ENCODE measurements at regions not wholly inside any gene's neighbourhood (a gene's known extent, or its start where the extent isn't known, plus 50 kb on each side); places are given as distances from the start of the nearest gene placed in this dataset.

GRCh38 chr1:219664310-219665029, 51.6 kb upstream of the ZC3H11B start:
- Histone ChIP-seq H3K27ac (no peak overlapping the region), H3K9me3 (no peaks in the 10 kb centered on the region), H3K4me1 (peaks cover 0 to 2% of the 10 kb centered on the region in 2 donors), H3K27me3 (no peaks in the 10 kb centered on the region), H3K4me3 (no peak overlapping the region), H3K36me3 (no peaks in the 10 kb centered on the region)
- no peak for TF ChIP-seq CTCF (IDR thresholded peaks at IDR 0.05)
- no peak for DNase-seq (ENCODE audit: low spot score in 2 of 2)
- intact Hi-C loops (cut with DNase I), result loop anchor here (5.0 kb wide), 1 partner anchor 1337 kb away; no protein-coding TSS in a partner anchor
